ENCODE measurements at regions not wholly inside any gene's neighbourhood (a gene's known extent, or its start where the extent isn't known, plus 50 kb on each side); places are given as distances from the start of the nearest gene placed in this dataset. TPM values are rescaled to one million over a fixed set of nuclear protein-coding genes. Genes with fewer than 3 reads are reported as not detected.

Small RNAs in the stretch of these regions (small RNA-seq; reads per million reads assigned to genes)
- gene MTCO1P45 (ENCODE audit: low read depth) = not detected
- not detected for gene RNU6-1001P (ENCODE audit: low read depth)
- gene RNU6-546P (ENCODE audit: low read depth) = not detected
